AG04449 (cell line): ENCODE measurements at regions not wholly inside any gene's neighbourhood (a gene's known extent, or its start where the extent isn't known, plus 50 kb on each side); places are given as distances from the start of the nearest gene placed in this dataset.

ENCODE experiments used
- CTCF ChIA-PET: fragments of 350-600 bp; formaldehyde crosslinking; extraction: SDS; loops from one replicate; lab custom pipeline; 2021; ENCODE audit warnings: antibody characterized with exemption; lab: Yijun Ruan, JAX
- POLR2A ChIA-PET: fragments of 400-600, 350-600 bp; formaldehyde crosslinking; extraction: SDS; loops from one replicate; lab custom pipeline; 2020; ENCODE audit warnings: antibody characterized with exemption, inconsistent platforms; lab: Yijun Ruan, JAX
- DNase-seq: peaks from one replicate; pipeline ENCODE4 v3.0.0-alpha.2; 2010; ENCODE audit warnings: low read depth, low spot score
- H3K4me3 ChIP-seq: 2 replicates; pipeline ENCODE4 v1.5.1; 2011; ENCODE audit warnings: low read depth, mild to moderate bottlenecking, control low read depth, low read length
- TF ChIP-seq, protein P1 (sequence below): IDR thresholded peaks from one replicate; pipeline ENCODE4 v1.5.1; 2011; ENCODE audit warnings: mild to moderate bottlenecking, moderate library complexity, low read length, control low read depth, inconsistent platforms; ENCODE audit not compliant: insufficient read depth; ENCODE audit errors: missing control alignments

DNA sequence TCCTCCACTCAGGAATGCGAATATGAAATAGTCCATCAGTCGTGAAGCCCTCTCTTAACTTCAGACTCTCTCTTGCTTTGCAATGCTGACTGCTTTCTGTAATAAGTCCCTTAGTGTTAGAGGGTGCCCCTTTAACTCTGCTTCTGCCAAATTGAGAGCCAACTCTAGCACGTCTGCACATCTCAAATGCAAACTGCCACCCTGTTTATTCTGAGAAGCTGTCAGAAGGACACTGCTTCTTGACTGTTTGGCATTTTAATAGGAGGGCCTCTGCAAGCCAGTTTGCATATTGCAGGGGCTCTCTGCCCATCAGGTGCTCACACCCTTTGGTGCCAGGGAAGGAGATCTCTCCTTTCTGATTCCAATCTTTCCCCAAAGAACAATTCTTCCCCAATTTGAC is 589.8 kb upstream of the CDH4 start:
- POLR2A ChIA-PET, result no interaction called here
- TF ChIP-seq, protein P1, sequence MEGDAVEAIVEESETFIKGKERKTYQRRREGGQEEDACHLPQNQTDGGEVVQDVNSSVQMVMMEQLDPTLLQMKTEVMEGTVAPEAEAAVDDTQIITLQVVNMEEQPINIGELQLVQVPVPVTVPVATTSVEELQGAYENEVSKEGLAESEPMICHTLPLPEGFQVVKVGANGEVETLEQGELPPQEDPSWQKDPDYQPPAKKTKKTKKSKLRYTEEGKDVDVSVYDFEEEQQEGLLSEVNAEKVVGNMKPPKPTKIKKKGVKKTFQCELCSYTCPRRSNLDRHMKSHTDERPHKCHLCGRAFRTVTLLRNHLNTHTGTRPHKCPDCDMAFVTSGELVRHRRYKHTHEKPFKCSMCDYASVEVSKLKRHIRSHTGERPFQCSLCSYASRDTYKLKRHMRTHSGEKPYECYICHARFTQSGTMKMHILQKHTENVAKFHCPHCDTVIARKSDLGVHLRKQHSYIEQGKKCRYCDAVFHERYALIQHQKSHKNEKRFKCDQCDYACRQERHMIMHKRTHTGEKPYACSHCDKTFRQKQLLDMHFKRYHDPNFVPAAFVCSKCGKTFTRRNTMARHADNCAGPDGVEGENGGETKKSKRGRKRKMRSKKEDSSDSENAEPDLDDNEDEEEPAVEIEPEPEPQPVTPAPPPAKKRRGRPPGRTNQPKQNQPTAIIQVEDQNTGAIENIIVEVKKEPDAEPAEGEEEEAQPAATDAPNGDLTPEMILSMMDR, result no peak
- CTCF ChIA-PET, result no interaction called here
- DNase-seq, result no peak
- H3K4me3 ChIP-seq, result no peak overlapping the region

DNA sequence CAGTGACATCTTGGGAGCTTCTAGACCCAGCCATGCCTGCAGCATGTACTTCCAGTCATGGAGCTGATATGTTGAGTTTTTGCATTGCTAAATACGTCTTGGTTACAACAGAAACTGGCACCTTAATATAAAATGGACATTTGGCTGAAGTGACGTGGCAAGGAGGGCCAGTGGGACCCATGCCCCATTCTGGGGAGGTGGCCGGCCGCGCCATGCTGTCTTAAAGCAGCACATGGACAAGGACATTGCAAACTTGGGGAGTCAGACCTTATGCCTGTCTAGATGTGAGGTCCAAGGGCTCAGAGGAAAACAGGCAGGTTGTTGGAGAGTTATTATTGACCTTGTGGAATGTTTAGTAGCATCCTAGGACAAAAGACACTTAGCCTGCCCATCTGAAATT is 588.0 kb upstream of the CDH4 start:
- H3K4me3 ChIP-seq, result no peak overlapping the region
- POLR2A ChIA-PET, result no interaction called here
- TF ChIP-seq, protein P1, result no peak
- CTCF ChIA-PET, result no interaction called here
- no peak for DNase-seq

DNA sequence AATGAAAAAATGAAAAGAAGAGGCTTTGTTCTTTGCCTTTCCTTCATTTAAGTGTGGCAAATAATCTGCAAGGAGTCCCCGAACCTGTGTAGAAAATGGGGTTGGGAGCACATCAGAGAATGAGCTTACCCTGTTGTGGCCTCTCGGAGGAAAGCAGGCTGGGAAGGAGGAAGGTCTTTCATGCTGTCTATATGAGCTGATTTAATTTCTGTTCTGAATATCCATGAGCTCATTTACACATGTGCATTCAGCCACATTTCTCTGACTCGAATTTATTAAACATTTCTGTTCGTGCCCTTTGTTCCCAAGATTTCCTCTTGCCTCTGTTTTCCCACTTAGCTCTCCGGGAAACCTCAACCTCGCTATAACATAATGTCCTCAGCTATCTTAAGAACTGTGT is 584.4 kb upstream of the CDH4 start:
- DNase-seq, result no peak
- no peak overlapping the region for H3K4me3 ChIP-seq
- TF ChIP-seq, protein P1, result no peak
- ChIA-PET CTCF (no interaction called here), POLR2A (no interaction called here)

DNA sequence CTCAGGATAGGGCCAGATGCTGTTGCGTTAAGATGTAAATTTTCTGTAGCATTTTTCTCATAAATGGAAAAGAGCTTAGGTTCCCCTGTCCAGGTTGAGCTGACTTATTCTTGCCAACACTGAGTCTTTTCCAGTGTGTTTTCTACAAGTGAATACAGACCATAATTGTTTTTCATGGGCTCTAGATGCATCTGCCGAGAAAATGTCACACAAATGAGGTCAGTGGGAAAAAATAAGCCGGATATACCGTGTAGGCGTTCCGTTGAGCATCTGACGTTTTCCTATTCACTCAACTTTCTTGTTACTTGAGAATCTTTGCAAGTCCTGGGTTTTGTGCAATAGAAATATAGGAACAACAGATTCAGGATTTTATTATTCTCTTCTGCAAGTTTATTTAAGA is 582.9 kb upstream of the CDH4 start:
- no peak overlapping the region for H3K4me3 ChIP-seq
- TF ChIP-seq, protein P1, result no peak
- POLR2A ChIA-PET, result no interaction called here
- CTCF ChIA-PET, result no interaction called here
- DNase-seq, result no peak

DNA sequence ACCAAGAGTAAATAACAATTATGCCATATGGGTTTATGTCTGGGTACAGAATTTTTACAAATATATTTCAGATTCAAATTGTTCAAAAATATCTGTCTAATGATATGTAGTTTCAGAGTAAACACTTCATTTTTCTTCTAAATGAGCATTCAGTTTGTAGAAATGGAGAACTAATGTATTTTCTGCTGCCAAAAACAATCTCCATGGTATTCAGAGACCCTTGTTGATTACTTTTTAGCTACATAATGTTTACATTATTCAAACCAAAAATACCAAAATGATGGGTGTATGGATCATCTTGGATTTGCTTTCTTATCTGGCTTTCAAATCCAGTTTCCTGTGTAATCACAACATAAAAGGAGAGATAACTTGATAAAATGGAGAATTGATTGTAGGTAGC is 576.0 kb upstream of the CDH4 start:
- no peak for DNase-seq
- H3K4me3 ChIP-seq, result no peak overlapping the region
- TF ChIP-seq, protein P1, result no peak
- CTCF ChIA-PET, result no interaction called here
- POLR2A ChIA-PET, result no interaction called here

DNA sequence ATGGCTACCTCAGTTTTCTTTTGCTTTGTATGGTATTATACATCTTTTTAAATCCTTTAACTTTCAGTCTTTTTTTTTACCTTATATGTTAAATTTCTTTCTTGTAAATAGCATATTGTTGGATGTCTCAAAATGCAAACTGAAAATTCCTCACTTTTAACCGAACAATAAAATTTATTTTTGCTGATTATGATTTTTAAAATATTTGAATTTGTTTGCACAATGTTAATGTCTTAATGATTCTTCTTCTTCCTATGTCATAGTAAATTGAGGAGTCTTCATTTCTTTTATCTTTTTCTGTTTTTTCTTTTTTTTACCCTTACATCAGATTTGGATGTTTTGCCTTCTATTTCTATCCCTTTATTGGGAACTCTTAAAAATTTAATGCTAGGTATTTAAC is 574.2 kb upstream of the CDH4 start:
- ChIA-PET POLR2A (no interaction called here), CTCF (no interaction called here)
- no peak for DNase-seq
- H3K4me3 ChIP-seq, result no peak overlapping the region
- TF ChIP-seq, protein P1, result no peak

DNA sequence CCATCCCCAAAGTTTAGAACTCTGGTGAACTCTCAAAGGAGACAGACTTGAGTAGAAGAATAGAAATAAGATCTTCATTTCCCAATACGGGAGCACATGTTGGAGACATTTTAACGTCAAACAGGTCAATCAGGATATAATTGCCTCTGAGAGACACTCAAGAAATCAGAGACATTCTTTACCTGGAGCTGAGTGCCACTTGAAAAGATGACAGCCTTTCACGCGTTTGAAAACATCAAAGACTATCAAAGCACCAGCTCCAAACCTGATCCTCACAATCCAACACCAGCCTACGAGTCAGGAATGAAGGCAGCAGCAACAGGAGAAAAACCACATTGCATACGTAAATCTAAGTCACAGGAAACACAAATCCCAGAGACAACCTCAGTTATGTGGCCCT is 571.5 kb upstream of the CDH4 start:
- TF ChIP-seq, protein P1, result no peak
- no peak overlapping the region for H3K4me3 ChIP-seq
- no peak for DNase-seq
- POLR2A ChIA-PET, result no interaction called here
- CTCF ChIA-PET, result no interaction called here
